Activated gamma-delta T cell treated with Interleukin-2 at 50 U/mL for 16 hours (primary cell): ENCODE measurements at regions not wholly inside any gene's neighbourhood (a gene's known extent, or its start where the extent isn't known, plus 50 kb on each side); places are given as distances from the start of the nearest gene placed in this dataset.

Experiments
- DNase-seq: peaks from one replicate; pipeline ENCODE4 v3.0.0-alpha.2; 2020

- no peak for DNase-seq
These were observed 1920.3 kb downstream of the SUCLG1 start for GRCh38 chr2:82538590-82539279.

GRCh38 chr2:82528288-82528687, 1930.8 kb downstream of the SUCLG1 start:
- DNase-seq, result no peak

GRCh38 chr2:82527124-82527523, 1932.0 kb downstream of the SUCLG1 start:
- no peak for DNase-seq

GRCh38 chr2:82526277-82526676, 1932.8 kb downstream of the SUCLG1 start:
- no peak for DNase-seq

GRCh38 chr2:82525744-82526143, 1933.3 kb downstream of the SUCLG1 start:
- DNase-seq, result no peak

- DNase-seq, result no peak
These were observed 1934.3 kb downstream of the SUCLG1 start for GRCh38 chr2:82524826-82525225.

GRCh38 chr2:82511894-82512293, 1947.2 kb downstream of the SUCLG1 start:
- no peak for DNase-seq

GRCh38 chr2:82508702-82509101, 1950.4 kb downstream of the SUCLG1 start:
- no peak for DNase-seq

- DNase-seq, result no peak
These were observed 1951.4 kb downstream of the SUCLG1 start for GRCh38 chr2:82507657-82508056.

- no peak for DNase-seq
These were observed 1957.9 kb downstream of the SUCLG1 start for GRCh38 chr2:82501217-82501616.

- no peak for DNase-seq
These were observed 1960.2 kb downstream of the SUCLG1 start for GRCh38 chr2:82498777-82499443.

GRCh38 chr2:82494739-82495138, 1964.3 kb downstream of the SUCLG1 start:
- DNase-seq, result no peak

GRCh38 chr2:82491591-82491990, 1967.5 kb downstream of the SUCLG1 start:
- no peak for DNase-seq

- no peak for DNase-seq
These were observed 1971.7 kb downstream of the SUCLG1 start for GRCh38 chr2:82487354-82487753.

GRCh38 chr2:82485701-82486100, 1973.4 kb downstream of the SUCLG1 start:
- no peak for DNase-seq

GRCh38 chr2:82481207-82481606, 1977.9 kb downstream of the SUCLG1 start:
- DNase-seq, result no peak

- no peak for DNase-seq
These were observed 1980.4 kb downstream of the SUCLG1 start for GRCh38 chr2:82478641-82479040.

- DNase-seq, result no peak
These were observed 1983.0 kb downstream of the SUCLG1 start for GRCh38 chr2:82476094-82476493.

GRCh38 chr2:82428251-82428650, 2030.8 kb downstream of the SUCLG1 start:
- DNase-seq, result no peak

- DNase-seq, result no peak
These were observed 2047.1 kb downstream of the SUCLG1 start for GRCh38 chr2:82412021-82412420.

- no peak for DNase-seq
These were observed 2048.0 kb downstream of the SUCLG1 start for GRCh38 chr2:82411071-82411470.

GRCh38 chr2:82395531-82395930, 2063.5 kb downstream of the SUCLG1 start:
- DNase-seq, result no peak

- DNase-seq, result no peak
These were observed 2067.7 kb downstream of the SUCLG1 start for GRCh38 chr2:82391386-82391785.

GRCh38 chr2:82355622-82356021, 2051.1 kb upstream of the LRRTM1 start:
- DNase-seq, result no peak

GRCh38 chr2:82345910-82346309, 2041.4 kb upstream of the LRRTM1 start:
- no peak for DNase-seq
